ENCODE measurements at regions not wholly inside any gene's neighbourhood (a gene's known extent, or its start where the extent isn't known, plus 50 kb on each side); places are given as distances from the start of the nearest gene placed in this dataset.

DNA sequence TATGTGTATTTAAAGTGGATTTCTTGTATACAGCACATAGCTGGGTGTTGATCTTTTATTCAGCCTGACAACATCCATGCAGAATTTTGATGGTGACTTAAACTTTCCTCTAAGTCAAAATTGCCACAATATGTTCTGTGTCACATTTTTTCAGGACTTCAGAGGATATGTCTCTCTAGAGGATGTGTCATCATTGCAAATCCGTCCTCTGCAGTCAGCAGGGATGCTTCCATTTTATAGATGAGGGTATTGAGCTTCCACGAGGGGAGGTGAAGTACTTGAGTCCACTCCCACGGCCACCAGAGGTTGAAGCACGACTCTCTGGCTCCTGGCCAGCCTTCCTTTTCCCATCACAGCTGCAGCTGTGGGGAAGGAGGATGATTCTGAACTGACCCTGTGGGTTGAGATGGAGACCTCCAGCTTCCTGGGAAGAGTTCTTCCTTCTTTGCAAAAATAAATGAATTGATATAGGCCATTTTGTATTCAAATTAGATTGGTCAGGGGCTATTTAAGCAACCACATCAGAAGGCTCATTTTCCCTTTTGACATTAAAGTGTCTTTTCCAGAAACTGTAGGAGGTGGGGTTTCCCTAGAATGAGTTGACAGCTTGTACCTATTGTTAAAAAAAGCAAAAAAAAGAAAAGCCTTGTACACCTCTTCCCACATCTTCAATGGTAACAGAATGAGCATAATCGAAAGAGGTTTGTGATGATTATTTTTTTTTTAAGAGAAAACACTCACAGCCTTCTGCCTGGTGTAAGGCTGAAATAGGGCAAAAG is 55.2 kb upstream of the MYEOV start:
- ChIA-PET POLR2A (no interaction called here), CTCF (interaction anchor here (0.8 to 2.1 kb wide), 4 partner anchors 9 to 137 kb away, joined by 3 to 6 read pairs (median 3); no protein-coding TSS in a partner anchor)

DNA sequence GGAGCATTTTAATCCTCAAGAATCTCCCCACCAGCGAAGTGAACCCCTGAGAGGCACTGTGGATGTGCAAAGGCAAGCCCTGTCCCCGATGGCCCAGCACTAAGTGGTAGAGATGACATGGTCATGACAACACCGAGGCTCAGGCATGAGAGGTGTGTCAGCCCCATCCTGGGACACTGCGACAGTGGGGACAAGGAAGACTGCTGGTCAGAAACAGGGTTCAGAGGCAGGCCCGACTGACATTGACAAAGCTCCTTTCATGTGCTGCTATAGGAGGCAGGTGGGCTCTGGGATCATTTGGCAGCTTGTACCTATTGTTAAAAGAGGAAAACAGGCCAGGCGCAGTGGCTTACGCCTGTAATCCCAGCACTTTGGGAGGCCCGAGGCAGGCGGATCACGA is 54.3 kb upstream of the MYEOV start:
- no peak for DNase-seq (ENCODE audit: extremely low spot score)
- POLR2A ChIA-PET = no interaction called here
- CTCF ChIA-PET = interaction anchor here (1.2 to 2.1 kb wide), 3 partner anchors 20 to 138 kb away, joined by 3 to 6 read pairs (median 3); no protein-coding TSS in a partner anchor
- TF ChIP-seq, protein P1, sequence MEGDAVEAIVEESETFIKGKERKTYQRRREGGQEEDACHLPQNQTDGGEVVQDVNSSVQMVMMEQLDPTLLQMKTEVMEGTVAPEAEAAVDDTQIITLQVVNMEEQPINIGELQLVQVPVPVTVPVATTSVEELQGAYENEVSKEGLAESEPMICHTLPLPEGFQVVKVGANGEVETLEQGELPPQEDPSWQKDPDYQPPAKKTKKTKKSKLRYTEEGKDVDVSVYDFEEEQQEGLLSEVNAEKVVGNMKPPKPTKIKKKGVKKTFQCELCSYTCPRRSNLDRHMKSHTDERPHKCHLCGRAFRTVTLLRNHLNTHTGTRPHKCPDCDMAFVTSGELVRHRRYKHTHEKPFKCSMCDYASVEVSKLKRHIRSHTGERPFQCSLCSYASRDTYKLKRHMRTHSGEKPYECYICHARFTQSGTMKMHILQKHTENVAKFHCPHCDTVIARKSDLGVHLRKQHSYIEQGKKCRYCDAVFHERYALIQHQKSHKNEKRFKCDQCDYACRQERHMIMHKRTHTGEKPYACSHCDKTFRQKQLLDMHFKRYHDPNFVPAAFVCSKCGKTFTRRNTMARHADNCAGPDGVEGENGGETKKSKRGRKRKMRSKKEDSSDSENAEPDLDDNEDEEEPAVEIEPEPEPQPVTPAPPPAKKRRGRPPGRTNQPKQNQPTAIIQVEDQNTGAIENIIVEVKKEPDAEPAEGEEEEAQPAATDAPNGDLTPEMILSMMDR (IDR thresholded peaks at IDR 0.05; ENCODE audit: control extremely low read depth, extremely low read depth, low read depth, missing control alignments) = no peak

More for the DNA sequence above, 55.2 kb upstream of the MYEOV start:
- peak; percentile 44 for DNase-seq (ENCODE audit: extremely low spot score)
- TF ChIP-seq, protein P1 (IDR thresholded peaks at IDR 0.05; ENCODE audit: control extremely low read depth, extremely low read depth, low read depth, missing control alignments) = no peak

DNA sequence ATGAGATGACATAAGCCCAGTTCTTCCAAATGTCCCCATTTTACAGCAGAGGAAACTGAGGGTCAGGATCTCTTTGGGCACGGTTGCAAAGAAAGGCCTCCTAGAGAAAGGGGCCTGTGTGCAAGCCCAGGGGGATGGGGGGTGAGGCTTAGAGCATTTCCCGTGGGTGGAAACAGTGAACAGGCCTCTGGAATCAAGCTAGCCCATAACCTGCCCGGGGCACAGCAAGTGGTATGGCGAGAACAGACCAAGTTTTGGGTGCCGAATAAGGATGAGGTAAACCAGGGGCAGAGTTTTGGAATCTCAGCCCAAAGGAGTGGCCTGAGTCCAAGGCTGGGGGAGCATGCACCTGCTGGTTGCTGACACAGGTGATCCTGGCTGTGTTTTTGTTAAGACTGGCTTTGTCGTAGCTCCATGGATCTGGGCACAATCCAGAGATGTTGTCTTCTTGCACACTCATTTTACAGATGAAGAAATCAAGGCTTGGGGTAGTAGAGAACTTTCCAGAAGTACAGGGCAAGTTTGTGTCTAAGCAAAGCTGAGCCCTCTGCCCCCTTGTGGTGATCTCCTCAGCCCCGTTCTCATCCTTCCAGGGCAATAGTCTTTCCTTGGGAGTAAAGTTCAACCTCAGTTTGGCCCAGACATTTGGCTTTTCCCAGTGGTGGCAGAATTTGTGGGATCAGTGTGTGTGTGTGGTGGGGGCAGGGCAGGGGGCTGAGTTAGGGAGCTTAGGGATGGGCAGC is 53.5 kb upstream of the MYEOV start:
- TF ChIP-seq, protein P1 (IDR thresholded peaks at IDR 0.05; ENCODE audit: control extremely low read depth, extremely low read depth, low read depth, missing control alignments) = no peak
- POLR2A ChIA-PET = no interaction called here
- no peak for DNase-seq (ENCODE audit: extremely low spot score)
- CTCF ChIA-PET = interaction anchor here (1.0 to 2.5 kb wide), 8 partner anchors 10 to 139 kb away, joined by 3 to 13 read pairs (median 4); no protein-coding TSS in a partner anchor

DNA sequence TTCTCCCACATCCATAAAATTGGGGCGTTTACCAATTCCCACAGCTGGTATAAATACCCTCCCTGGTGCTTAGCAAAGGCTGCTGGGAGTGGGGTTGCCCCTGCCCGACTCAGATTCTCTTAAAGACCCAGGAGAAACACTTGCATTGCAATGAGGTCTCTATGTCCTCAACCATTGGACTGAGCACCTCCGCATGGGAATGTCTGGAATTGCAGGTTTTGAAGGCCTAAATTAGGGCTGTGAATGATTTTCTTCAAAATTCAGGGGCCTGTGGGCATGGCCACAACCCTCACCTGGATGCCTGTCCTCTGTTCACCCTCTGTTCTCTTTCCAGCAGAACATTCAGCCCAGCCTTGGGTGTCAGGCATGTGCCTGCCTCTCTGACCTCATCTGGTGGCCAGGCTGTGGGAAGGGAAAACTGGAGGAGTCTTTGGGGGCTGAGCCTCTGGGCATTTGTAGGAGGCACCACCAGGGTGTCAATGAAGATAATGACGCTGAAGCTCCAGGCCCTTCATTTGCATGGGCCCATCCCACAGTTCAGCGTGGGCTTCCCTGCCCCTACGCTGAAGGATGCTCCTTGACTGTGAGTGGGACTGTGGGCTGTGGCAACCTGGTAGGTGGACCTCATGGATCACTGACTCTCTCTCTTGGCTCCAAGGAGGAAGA is 52.7 kb upstream of the MYEOV start:
- ChIA-PET POLR2A (no interaction called here), CTCF (interaction anchor here (1.0 to 2.5 kb wide), 8 partner anchors 11 to 75 kb away, joined by 3 to 13 read pairs (median 4); no protein-coding TSS in a partner anchor)
- TF ChIP-seq, protein P1 (IDR thresholded peaks at IDR 0.05; ENCODE audit: control extremely low read depth, extremely low read depth, low read depth, missing control alignments) = no peak
- DNase-seq (ENCODE audit: extremely low spot score) = no peak

DNA sequence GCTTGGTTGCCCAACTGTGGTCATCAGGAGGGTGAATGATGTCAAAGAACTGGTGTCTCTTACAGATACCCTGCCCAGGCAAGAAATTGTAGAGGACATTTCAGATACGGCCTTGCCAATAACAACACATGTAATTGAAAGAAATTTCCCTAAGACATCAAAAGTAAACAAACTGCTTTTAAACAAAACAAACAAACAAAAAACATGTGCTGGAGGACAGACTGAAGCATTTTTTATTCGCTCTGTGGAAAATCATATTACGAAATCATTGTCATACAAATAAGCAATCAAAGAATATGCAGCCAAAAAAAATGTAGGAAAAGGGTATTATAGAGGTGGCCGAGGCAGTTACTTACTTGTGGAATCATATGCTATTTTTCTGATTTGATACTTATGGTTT is 52.1 kb upstream of the MYEOV start:
- DNase-seq (ENCODE audit: extremely low spot score) = no peak
- CTCF ChIA-PET = interaction anchor here (1.0 to 2.5 kb wide), 3 partner anchors 11 to 15 kb away, joined by 3 to 13 read pairs (median 7); no protein-coding TSS in a partner anchor
- POLR2A ChIA-PET = no interaction called here
- TF ChIP-seq, protein P1 (IDR thresholded peaks at IDR 0.05; ENCODE audit: control extremely low read depth, extremely low read depth, low read depth, missing control alignments) = no peak
